GM20000 (cell line): ENCODE measurements at regions not wholly inside any gene's neighbourhood (a gene's known extent, or its start where the extent isn't known, plus 50 kb on each side); places are given as distances from the start of the nearest gene placed in this dataset.

ENCODE experiments used
- DNase-seq: peaks from one replicate; pipeline ENCODE4 v3.0.0; 2012; ENCODE audit warnings: low spot score
- TF ChIP-seq, protein P1 (sequence below): IDR thresholded peaks from 2 replicates; pipeline ENCODE4 v1.5.1; 2012; ENCODE audit warnings: mild to moderate bottlenecking, control low read depth; ENCODE audit errors: extremely low read depth, missing control alignments

DNA sequence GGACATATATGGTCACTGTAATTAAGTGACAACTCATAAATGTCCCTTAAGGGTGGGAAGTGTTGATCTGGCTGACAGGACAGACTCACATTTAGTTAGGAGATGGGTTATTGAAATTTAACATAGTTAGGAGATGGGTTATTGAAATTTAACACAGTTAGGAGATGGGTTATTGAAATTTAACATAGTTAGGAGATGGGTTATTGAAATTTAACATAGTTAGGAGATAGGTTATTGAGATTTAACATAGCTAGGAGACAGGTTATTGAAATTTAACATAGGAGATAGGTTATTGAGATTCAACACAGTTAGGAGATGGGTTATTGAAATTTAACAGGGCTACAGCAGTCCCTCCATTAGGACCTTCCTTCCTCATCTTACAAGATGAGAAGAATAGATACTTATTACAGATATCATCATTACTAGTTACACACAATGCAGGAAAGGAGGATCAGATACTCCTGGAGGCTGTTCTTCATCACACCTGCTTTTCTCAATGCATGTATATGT is 98.5 kb downstream of the MTNR1B start:
- TF ChIP-seq, protein P1, sequence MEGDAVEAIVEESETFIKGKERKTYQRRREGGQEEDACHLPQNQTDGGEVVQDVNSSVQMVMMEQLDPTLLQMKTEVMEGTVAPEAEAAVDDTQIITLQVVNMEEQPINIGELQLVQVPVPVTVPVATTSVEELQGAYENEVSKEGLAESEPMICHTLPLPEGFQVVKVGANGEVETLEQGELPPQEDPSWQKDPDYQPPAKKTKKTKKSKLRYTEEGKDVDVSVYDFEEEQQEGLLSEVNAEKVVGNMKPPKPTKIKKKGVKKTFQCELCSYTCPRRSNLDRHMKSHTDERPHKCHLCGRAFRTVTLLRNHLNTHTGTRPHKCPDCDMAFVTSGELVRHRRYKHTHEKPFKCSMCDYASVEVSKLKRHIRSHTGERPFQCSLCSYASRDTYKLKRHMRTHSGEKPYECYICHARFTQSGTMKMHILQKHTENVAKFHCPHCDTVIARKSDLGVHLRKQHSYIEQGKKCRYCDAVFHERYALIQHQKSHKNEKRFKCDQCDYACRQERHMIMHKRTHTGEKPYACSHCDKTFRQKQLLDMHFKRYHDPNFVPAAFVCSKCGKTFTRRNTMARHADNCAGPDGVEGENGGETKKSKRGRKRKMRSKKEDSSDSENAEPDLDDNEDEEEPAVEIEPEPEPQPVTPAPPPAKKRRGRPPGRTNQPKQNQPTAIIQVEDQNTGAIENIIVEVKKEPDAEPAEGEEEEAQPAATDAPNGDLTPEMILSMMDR, result no peak
- no peak for DNase-seq

DNA sequence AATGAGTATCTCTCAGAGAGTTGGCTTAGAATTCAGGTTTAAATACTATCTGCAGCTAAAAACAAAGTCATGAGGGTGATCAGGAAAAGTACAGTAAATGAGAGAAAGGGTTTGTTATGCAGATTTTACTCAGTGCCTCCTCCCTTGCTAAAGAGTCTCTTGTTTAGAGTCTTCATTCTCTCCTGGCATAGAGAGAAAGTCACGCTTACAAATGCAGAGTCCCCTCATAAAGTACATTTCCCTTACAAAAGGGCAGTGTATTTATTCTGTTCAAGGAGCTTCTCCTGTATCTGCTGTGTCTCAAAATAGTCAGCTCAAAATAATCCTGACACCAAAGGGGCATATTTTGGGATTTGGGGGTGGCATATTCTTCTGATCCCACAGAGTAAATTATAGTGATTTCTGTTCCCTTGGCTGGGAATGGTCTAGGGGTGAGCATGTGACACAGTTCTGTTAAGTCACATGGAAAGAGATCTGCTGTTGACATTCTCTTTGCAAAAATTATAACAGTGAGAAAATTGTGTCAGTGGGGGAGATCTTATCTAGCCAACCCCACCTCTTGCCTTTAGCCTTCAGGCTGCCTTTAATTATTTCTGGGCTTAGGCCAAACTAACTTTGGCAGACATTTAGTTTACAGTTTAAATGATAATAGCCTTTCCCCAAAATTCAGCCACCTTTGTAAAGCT is 102.9 kb downstream of the MTNR1B start:
- no peak for DNase-seq

DNA sequence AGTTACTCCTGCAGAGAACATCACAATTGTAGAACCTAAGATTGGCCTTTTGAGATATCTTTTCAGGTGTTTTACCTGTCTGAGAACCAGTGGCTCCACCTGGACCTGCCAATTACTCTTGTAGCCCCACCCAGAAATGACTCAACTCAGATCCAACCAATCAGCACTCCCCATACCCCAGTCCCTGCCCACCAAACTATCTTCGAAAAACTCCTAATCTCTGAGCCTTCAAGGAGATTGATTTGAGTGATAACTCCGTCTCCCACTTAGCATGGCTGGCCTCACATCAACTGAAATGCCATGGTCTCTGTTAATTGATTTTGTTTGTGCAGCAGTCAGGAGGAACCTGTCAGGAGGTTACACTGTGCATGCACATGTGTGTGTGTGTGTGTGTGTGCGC is 103.6 kb downstream of the MTNR1B start:
- no peak for DNase-seq
- TF ChIP-seq, protein P1, result no peak

More for the DNA sequence above, 102.9 kb downstream of the MTNR1B start:
- TF ChIP-seq, protein P1, result no peak

DNA sequence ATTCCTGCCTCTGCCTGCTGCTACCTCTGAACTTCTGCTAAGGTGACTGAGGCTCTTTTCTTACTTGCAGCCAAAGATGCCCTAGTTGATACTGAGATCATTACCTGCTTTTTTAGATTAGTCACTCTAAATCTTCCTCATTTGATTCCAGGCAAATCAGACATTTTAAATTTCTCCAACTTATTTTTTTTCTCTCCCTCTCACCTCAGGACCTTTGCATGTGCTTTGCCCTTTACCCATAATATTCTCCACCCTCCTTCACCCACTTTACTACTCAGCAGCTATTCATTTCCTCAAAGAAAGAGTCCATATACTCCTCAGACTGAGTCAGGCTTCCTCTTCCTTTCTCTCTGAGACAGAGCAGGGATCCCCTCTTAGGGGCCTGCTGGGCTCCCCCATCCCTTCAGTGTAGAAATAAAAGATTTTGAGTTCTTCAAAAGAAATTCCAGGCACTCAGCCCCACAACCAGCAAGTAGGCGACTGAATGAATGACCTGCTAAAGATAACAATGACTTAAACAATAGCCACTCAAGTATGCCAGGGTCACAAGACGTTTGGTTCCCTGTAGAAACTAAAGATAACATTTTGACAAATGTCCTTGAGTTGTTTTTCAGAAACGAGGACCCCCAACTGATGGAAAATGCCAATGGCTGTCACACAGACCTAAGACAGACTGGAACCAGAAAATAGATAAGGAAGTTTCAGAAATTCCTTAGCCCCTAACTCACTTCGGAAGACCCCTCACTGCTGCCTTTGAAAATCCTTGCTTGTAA is 104.2 kb downstream of the MTNR1B start:
- no peak for DNase-seq
- TF ChIP-seq, protein P1, result no peak

DNA sequence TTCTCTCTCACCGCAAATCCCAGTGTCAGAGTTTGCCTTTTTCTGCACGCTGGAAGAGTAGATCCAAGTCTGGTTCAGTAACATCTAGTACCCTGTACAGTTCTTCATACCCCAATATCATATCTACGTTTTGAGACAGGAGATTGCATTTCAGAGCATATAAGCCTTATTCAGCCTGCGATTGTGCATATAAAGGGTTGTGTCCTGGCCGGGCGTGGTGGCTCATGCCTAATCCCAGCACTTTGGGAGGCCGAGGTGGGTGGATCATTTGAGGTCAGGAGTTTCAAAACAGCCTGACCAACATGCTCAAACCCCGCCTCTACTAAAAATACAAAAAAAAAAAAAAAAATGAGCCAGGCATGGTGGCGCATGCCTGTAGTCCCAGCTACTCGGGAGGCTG is 104.9 kb downstream of the MTNR1B start:
- TF ChIP-seq, protein P1, result no peak
- DNase-seq, result no peak

DNA sequence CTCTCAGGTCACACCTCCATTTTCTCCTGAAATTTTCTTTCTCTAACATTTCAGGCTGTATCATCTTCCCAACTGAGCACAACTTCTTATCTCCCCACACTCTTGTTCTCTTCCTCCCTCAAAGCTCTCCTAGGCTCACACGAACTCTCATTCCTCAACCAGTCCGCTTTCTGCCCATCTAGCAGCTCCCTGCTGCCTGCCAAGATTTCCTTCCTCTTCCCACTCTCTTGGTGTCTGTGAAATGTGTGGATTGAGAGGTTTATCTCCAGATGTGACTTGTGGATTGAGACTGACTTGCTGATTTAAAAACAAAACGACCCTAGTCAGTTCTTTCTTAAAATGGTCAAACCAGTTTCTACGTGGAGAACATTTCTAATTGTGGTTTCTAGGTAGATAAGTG is 106.3 kb downstream of the MTNR1B start:
- DNase-seq, result no peak
- TF ChIP-seq, protein P1, result no peak

DNA sequence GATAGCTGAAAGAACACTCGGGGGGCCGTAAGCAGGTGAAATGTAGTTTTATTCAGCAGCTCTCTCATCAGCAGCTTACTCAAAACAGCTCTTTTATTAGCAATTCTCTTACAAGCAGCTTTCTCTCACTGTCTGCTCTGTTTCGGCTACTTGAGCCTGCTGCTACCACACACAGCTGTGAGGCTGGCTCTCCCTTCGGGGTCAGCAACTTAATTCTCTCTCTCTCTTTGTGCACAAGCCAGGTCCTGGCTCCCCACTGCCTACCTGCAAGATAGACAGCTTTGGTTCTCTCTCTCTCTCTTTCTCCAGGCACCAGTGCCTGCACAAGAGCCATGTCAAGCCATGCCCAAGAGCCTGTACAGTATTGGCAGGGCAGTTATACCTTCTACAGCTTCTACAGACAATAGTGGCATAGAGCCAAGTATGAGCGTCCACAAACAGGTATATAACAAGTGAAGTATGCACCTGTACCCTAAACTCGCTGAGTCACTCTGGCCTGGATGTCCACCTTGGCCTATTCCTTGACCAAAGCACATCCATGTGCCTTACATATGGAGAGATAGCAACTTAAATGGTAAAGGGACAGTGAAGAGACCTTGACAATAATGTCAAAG is 110.8 kb downstream of the MTNR1B start:
- DNase-seq, result no peak
- TF ChIP-seq, protein P1, result no peak
